Activated T-cell treated with anti-CD3 and anti-CD28 coated beads, Interleukin-2, amount 50 U/mL, for 24 hours (primary cell): ENCODE measurements at regions not wholly inside any gene's neighbourhood (a gene's known extent, or its start where the extent isn't known, plus 50 kb on each side); places are given as distances from the start of the nearest gene placed in this dataset.
"Not testable (repeated sequence)": the region's sequence is repeated elsewhere in the genome, so short reads cannot be mapped to it uniquely, and the experiment has no call there.

Experiments used
- DNase-seq: peaks from one replicate; pipeline ENCODE4 v3.0.0-alpha.2; 2020
- H3K27ac Mint-ChIP-seq: 2 replicates; pipeline ENCODE4 v1.8.0; 2020; ENCODE audit warnings: mild to moderate bottlenecking, mixed read lengths
- H3K27me3 Mint-ChIP-seq: 2 replicates; pipeline ENCODE4 v1.8.0; 2020; ENCODE audit warnings: mixed read lengths
- H3K36me3 Mint-ChIP-seq: 2 replicates; pipeline ENCODE4 v1.8.0; 2020; ENCODE audit warnings: low read depth, mixed read lengths
- H3K4me1 Mint-ChIP-seq: 2 replicates; pipeline ENCODE4 v1.8.0; 2020; ENCODE audit warnings: low read depth, mixed read lengths
- H3K4me3 Mint-ChIP-seq: 2 replicates; pipeline ENCODE4 v1.8.0; 2020; ENCODE audit warnings: mild to moderate bottlenecking, moderate library complexity, mixed read lengths
- H3K9me3 Mint-ChIP-seq: 2 replicates; pipeline ENCODE4 v1.8.0; 2020; ENCODE audit warnings: mixed read lengths

GRCh38 chr6:27720607-27721580 is 191.3 kb downstream of the OR2B2 start:
- Mint-ChIP-seq H3K27ac (peak overlapping the region; percentile 85), H3K27me3 (peaks cover 53% of the 10 kb centered on the region), H3K9me3 (no peaks in the 10 kb centered on the region), H3K4me3 (no peak overlapping the region), H3K4me1 (peaks cover 23% of the 10 kb centered on the region), H3K36me3 (no peaks in the 10 kb centered on the region)
- DNase-seq, result no peak

- Mint-ChIP-seq H3K4me1 (peaks cover 23% of the 10 kb centered on the region), H3K27me3 (peaks cover 40% of the 10 kb centered on the region)
- H3K36me3 Mint-ChIP-seq, H3K9me3 Mint-ChIP-seq, H3K4me3 Mint-ChIP-seq, DNase-seq, H3K27ac Mint-ChIP-seq: not testable (repeated sequence)
Measured at GRCh38 chr6:27719039-27719438, 193.2 kb downstream of the OR2B2 start.

- Mint-ChIP-seq H3K9me3 (no peaks in the 10 kb centered on the region), H3K36me3 (peaks cover 56% of the 10 kb centered on the region)
Measured at GRCh38 chr6:27706431-27706830, 205.8 kb downstream of the OR2B2 start.

GRCh38 chr6:27700337-27700736 is 211.9 kb downstream of the OR2B2 start:
- H3K4me1 Mint-ChIP-seq, result peaks cover 16% of the 10 kb centered on the region
- H3K9me3 Mint-ChIP-seq, result peaks cover 4% of the 10 kb centered on the region
- no peak for DNase-seq
- no peak overlapping the region for H3K4me3 Mint-ChIP-seq
- H3K36me3 Mint-ChIP-seq, result peaks cover 32% of the 10 kb centered on the region
- no peak overlapping the region for H3K27ac Mint-ChIP-seq
- no peaks in the 10 kb centered on the region for H3K27me3 Mint-ChIP-seq

More at GRCh38 chr6:27706431-27706830, 205.8 kb downstream of the OR2B2 start:
- Mint-ChIP-seq H3K27ac (no peak overlapping the region), H3K4me1 (no peaks in the 10 kb centered on the region), H3K27me3 (no peaks in the 10 kb centered on the region), H3K4me3 (no peak overlapping the region)
- DNase-seq, result no peak

- Mint-ChIP-seq H3K4me3 (peak overlapping the region; percentile 92), H3K27ac (peak overlapping the region; percentile 85), H3K9me3 (peaks cover 4% of the 10 kb centered on the region), H3K27me3 (no peaks in the 10 kb centered on the region), H3K36me3 (peaks cover 12% of the 10 kb centered on the region), H3K4me1 (peaks cover 25% of the 10 kb centered on the region)
- peak; percentile 36 for DNase-seq
Measured at GRCh38 chr6:27694547-27694874, 217.7 kb downstream of the OR2B2 start.

GRCh38 chr6:27693766-27694546 is 218.2 kb downstream of the OR2B2 start:
- Mint-ChIP-seq H3K27me3 (no peaks in the 10 kb centered on the region), H3K4me1 (peaks cover 23% of the 10 kb centered on the region), H3K36me3 (peaks cover 12% of the 10 kb centered on the region), H3K9me3 (peaks cover 4% of the 10 kb centered on the region), H3K27ac (peak overlapping the region; percentile 85), H3K4me3 (peak overlapping the region; percentile 92)
- peak; percentile 69 for DNase-seq

- not testable (repeated sequence) for H3K27ac Mint-ChIP-seq, H3K27me3 Mint-ChIP-seq, H3K9me3 Mint-ChIP-seq, H3K4me3 Mint-ChIP-seq, DNase-seq
- H3K36me3 Mint-ChIP-seq, result peaks cover 19% of the 10 kb centered on the region
- H3K4me1 Mint-ChIP-seq, result peaks cover 35% of the 10 kb centered on the region
Measured at GRCh38 chr6:27692133-27692532, 219.2 kb upstream of the ZNF184 start.

GRCh38 chr6:27688014-27688586 is 215.2 kb upstream of the ZNF184 start:
- Mint-ChIP-seq H3K4me3 (peak overlapping the region; percentile 84), H3K4me1 (peaks cover 14% of the 10 kb centered on the region), H3K36me3 (peaks cover 7% of the 10 kb centered on the region), H3K27ac (peak overlapping the region; percentile 95), H3K9me3 (no peaks in the 10 kb centered on the region), H3K27me3 (peaks cover 5% of the 10 kb centered on the region)
- peak; percentile 91 for DNase-seq

GRCh38 chr6:27687154-27688013 is 214.5 kb upstream of the ZNF184 start:
- Mint-ChIP-seq H3K4me1 (peaks cover 14% of the 10 kb centered on the region), H3K9me3 (no peaks in the 10 kb centered on the region), H3K36me3 (peaks cover 7% of the 10 kb centered on the region), H3K27ac (peak overlapping the region; percentile 95), H3K4me3 (peak overlapping the region; percentile 84), H3K27me3 (peaks cover 10% of the 10 kb centered on the region)
- DNase-seq, result peak; percentile 86

- Mint-ChIP-seq H3K4me3 (no peak overlapping the region), H3K27ac (no peak overlapping the region)
Measured at GRCh38 chr6:27685279-27685678, 212.4 kb upstream of the ZNF184 start.

GRCh38 chr6:27684264-27685211 is 211.6 kb upstream of the ZNF184 start:
- Mint-ChIP-seq H3K4me1 (peaks cover 33% of the 10 kb centered on the region), H3K27me3 (peaks cover 38% of the 10 kb centered on the region), H3K27ac (peak overlapping the region; percentile 87), H3K4me3 (peak overlapping the region; percentile 10), H3K9me3 (peaks cover 10% of the 10 kb centered on the region), H3K36me3 (peaks cover 7% of the 10 kb centered on the region)
- DNase-seq, result peak; percentile 70

More at GRCh38 chr6:27685279-27685678, 212.4 kb upstream of the ZNF184 start:
- Mint-ChIP-seq H3K27me3 (peaks cover 31% of the 10 kb centered on the region), H3K4me1 (peaks cover 26% of the 10 kb centered on the region), H3K36me3 (peaks cover 7% of the 10 kb centered on the region), H3K9me3 (peaks cover 4% of the 10 kb centered on the region)
- DNase-seq, result no peak

GRCh38 chr6:27679964-27680694 is 207.2 kb upstream of the ZNF184 start:
- no peak for DNase-seq
- Mint-ChIP-seq H3K9me3 (peaks cover 12% of the 10 kb centered on the region), H3K27me3 (peaks cover 77% of the 10 kb centered on the region), H3K4me1 (peaks cover 22% of the 10 kb centered on the region), H3K27ac (peak overlapping the region; percentile 53), H3K4me3 (peak overlapping the region; percentile 35), H3K36me3 (no peaks in the 10 kb centered on the region)
